GM12891 (cell line): ENCODE measurements at regions not wholly inside any gene's neighbourhood (a gene's known extent, or its start where the extent isn't known, plus 50 kb on each side); places are given as distances from the start of the nearest gene placed in this dataset.

Source experiments
- DNase-seq: peaks from one replicate; pipeline ENCODE4 v3.0.0; 2011; ENCODE audit warnings: low spot score; ENCODE audit not compliant: insufficient read length
- FAIRE-seq: peaks from 2 replicates; lab custom pipeline; 2011; peaks lifted over from hg19 to GRCh38; lab: Jason Lieb, UNC
- PAX5 ChIP-seq: IDR thresholded peaks from 2 replicates; pipeline ENCODE4 v1.6.1; 2011; ENCODE audit warnings: low read length, moderate library complexity, mild to moderate bottlenecking; ENCODE audit not compliant: insufficient read depth, severe bottlenecking
- POLR2A ChIP-seq: IDR thresholded peaks from 2 replicates; pipeline ENCODE4 v1.6.1; 2011; ENCODE audit warnings: low read depth, low read length, control low read depth
- POLR2AphosphoS5 ChIP-seq: IDR thresholded peaks from 2 replicates; pipeline ENCODE4 v1.6.1; 2011; ENCODE audit warnings: low read depth, low read length, control low read depth
- POU2F2 ChIP-seq: IDR thresholded peaks from 2 replicates; pipeline ENCODE4 v1.6.1; 2011; ENCODE audit warnings: low read depth, mild to moderate bottlenecking, control low read depth, low read length, moderate library complexity
- SPI1 ChIP-seq: IDR thresholded peaks from 2 replicates; pipeline ENCODE4 v1.6.1; 2011; ENCODE audit warnings: low read depth, low read length, control low read depth
- TAF1 ChIP-seq: IDR thresholded peaks from 2 replicates; pipeline ENCODE4 v1.6.1; 2011; ENCODE audit warnings: low read depth, low read length, control low read depth

GRCh38 chr5:29015523-29015922 lies 1977.1 kb upstream of the CDH9 start:
- TF ChIP-seq PAX5, result no peak
- TF ChIP-seq SPI1, result no peak
- no peak for TF ChIP-seq POLR2A
- no peak for TF ChIP-seq POU2F2
- no peak for TF ChIP-seq POLR2AphosphoS5
- TF ChIP-seq TAF1, result no peak
- DNase-seq (no peak), FAIRE-seq (no peak)

GRCh38 chr5:29005386-29005785 lies 1967.0 kb upstream of the CDH9 start:
- TF ChIP-seq PAX5 (no peak), POU2F2 (no peak), POLR2AphosphoS5 (no peak), SPI1 (no peak), POLR2A (no peak), TAF1 (no peak)
- FAIRE-seq (no peak), DNase-seq (no peak)

GRCh38 chr5:29002481-29002880 lies 1964.1 kb upstream of the CDH9 start:
- FAIRE-seq (no peak), DNase-seq (no peak)
- TF ChIP-seq TAF1, result no peak
- TF ChIP-seq SPI1, result no peak
- no peak for TF ChIP-seq POLR2A
- no peak for TF ChIP-seq PAX5
- no peak for TF ChIP-seq POU2F2
- no peak for TF ChIP-seq POLR2AphosphoS5

GRCh38 chr5:29001666-29002065 lies 1963.3 kb upstream of the CDH9 start:
- no peak for TF ChIP-seq POLR2AphosphoS5
- no peak for TF ChIP-seq POLR2A
- TF ChIP-seq PAX5, result no peak
- TF ChIP-seq POU2F2, result no peak
- TF ChIP-seq SPI1, result no peak
- FAIRE-seq, result no peak
- no peak for DNase-seq

GRCh38 chr5:28984639-28985038 lies 1946.3 kb upstream of the CDH9 start:
- FAIRE-seq, result no peak
- TF ChIP-seq POLR2A (no peak), PAX5 (no peak), POLR2AphosphoS5 (no peak), POU2F2 (no peak), TAF1 (no peak), SPI1 (no peak)
- DNase-seq, result no peak

- DNase-seq (no peak), FAIRE-seq (no peak)
- no peak for TF ChIP-seq POLR2A
- TF ChIP-seq PAX5, result no peak
- no peak for TF ChIP-seq TAF1
- TF ChIP-seq POU2F2, result no peak
- no peak for TF ChIP-seq POLR2AphosphoS5
- TF ChIP-seq SPI1, result no peak
Measured at GRCh38 chr5:28975508-28975907, 1937.1 kb upstream of the CDH9 start.

- TF ChIP-seq SPI1 (no peak), TAF1 (no peak), POLR2A (no peak), POU2F2 (no peak), POLR2AphosphoS5 (no peak), PAX5 (no peak)
- no peak for DNase-seq
- FAIRE-seq, result no peak
Measured at GRCh38 chr5:28967848-28968247, 1929.5 kb upstream of the CDH9 start.

- no peak for TF ChIP-seq POLR2AphosphoS5
- TF ChIP-seq TAF1, result no peak
- TF ChIP-seq POU2F2, result no peak
- TF ChIP-seq POLR2A, result no peak
- TF ChIP-seq SPI1, result no peak
- no peak for TF ChIP-seq PAX5
- no peak for DNase-seq
- no peak for FAIRE-seq
Measured at GRCh38 chr5:28961816-28962215, 1923.4 kb upstream of the CDH9 start.

- TF ChIP-seq POU2F2 (no peak), SPI1 (no peak), POLR2AphosphoS5 (no peak), TAF1 (no peak), PAX5 (no peak), POLR2A (no peak)
- DNase-seq (no peak), FAIRE-seq (no peak)
Measured at GRCh38 chr5:28958581-28958980, 1920.2 kb upstream of the CDH9 start.

GRCh38 chr5:28957450-28957849 lies 1919.1 kb upstream of the CDH9 start:
- DNase-seq (no peak), FAIRE-seq (no peak)
- TF ChIP-seq PAX5 (no peak), POLR2AphosphoS5 (no peak), POU2F2 (no peak), SPI1 (no peak)
